Epithelial cell of proximal tubule (primary cell): ENCODE measurements at regions not wholly inside any gene's neighbourhood (a gene's known extent, or its start where the extent isn't known, plus 50 kb on each side); places are given as distances from the start of the nearest gene placed in this dataset.
A peak's percentile ranks its signal among the peaks of the same experiment; 100 is the strongest.

Experiments used
- DNase-seq: peaks from one replicate; pipeline ENCODE4 v3.0.0-alpha.2; 2011; ENCODE audit warnings: low read depth
- H3K4me3 ChIP-seq: 2 replicates; pipeline ENCODE4 v1.5.1; 2011; ENCODE audit warnings: low read depth, mild to moderate bottlenecking, low read length
- TF ChIP-seq, protein P1 (sequence below): conservative IDR thresholded peaks from 2 replicates; pipeline ENCODE4 v1.5.1; 2012; ENCODE audit warnings: low read depth, mild to moderate bottlenecking, low read length

DNA sequence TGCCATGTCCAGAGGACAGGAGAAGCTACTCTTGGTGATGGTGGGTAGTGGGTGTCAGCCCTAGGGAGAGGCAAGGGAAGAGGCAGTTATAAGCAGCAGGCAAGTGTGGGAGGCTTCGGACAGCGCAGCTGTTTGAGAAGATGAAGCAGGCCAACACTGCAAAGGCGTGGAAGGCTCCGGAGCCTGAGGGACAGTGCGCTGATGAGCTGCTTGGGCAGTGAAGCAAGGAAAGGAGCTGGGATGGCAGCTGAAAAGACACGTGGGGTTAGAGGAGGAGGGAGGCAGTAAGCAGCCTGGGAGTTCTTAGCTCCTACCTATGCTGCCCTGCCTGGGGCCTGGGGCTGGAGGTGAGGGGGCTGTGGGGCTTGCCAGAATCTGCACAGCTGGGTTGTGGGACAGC is 50.1 kb upstream of the CRTAC1 start:
- TF ChIP-seq, protein P1, sequence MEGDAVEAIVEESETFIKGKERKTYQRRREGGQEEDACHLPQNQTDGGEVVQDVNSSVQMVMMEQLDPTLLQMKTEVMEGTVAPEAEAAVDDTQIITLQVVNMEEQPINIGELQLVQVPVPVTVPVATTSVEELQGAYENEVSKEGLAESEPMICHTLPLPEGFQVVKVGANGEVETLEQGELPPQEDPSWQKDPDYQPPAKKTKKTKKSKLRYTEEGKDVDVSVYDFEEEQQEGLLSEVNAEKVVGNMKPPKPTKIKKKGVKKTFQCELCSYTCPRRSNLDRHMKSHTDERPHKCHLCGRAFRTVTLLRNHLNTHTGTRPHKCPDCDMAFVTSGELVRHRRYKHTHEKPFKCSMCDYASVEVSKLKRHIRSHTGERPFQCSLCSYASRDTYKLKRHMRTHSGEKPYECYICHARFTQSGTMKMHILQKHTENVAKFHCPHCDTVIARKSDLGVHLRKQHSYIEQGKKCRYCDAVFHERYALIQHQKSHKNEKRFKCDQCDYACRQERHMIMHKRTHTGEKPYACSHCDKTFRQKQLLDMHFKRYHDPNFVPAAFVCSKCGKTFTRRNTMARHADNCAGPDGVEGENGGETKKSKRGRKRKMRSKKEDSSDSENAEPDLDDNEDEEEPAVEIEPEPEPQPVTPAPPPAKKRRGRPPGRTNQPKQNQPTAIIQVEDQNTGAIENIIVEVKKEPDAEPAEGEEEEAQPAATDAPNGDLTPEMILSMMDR, result no peak
- H3K4me3 ChIP-seq, result no peak overlapping the region
- DNase-seq, result peak; percentile 7
